Stimulated activated naive B cell treated with anti-CD40 and anti-IgM and Interleukin-4, amounts not matched to agents 10 μg/mL and 1 μg/mL and 100 μg/mL, for 72 hours (primary cell): ENCODE measurements at regions not wholly inside any gene's neighbourhood (a gene's known extent, or its start where the extent isn't known, plus 50 kb on each side); places are given as distances from the start of the nearest gene placed in this dataset.

Experiments
- ATAC-seq, 2 donors: fragments of 150-1000 bp; cut with Tn5 transposase; replicated peaks; 2 replicates each; pipeline ENCODE4 v1.10.0; 2021; ENCODE audit warnings: moderate library complexity in 1 of 2
- DNase-seq: peaks from one replicate; pipeline ENCODE4 v3.0.0; 2021
- H3K27ac Mint-ChIP-seq: one replicate; pipeline ENCODE4 v1.8.0; 2022; ENCODE audit warnings: mild to moderate bottlenecking, mixed read lengths
- H3K27me3 Mint-ChIP-seq, 2 donors: one replicate each; pipeline ENCODE4 v1.8.0; 2022; ENCODE audit warnings: mixed read lengths in 2 of 2
- H3K36me3 Mint-ChIP-seq, 2 donors: one replicate each; pipeline ENCODE4 v1.8.0; 2022; ENCODE audit warnings: mixed read lengths in 2 of 2, mild to moderate bottlenecking in 1 of 2
- H3K4me1 Mint-ChIP-seq, 2 donors: one replicate each; pipeline ENCODE4 v1.8.0; 2022; ENCODE audit warnings: mixed read lengths in 2 of 2, mild to moderate bottlenecking in 1 of 2
- H3K4me3 Mint-ChIP-seq, 2 donors: one replicate each; pipeline ENCODE4 v1.8.0; 2022; ENCODE audit warnings: mild to moderate bottlenecking in 2 of 2, mixed read lengths in 2 of 2, moderate library complexity in 1 of 2
- H3K9me3 Mint-ChIP-seq, 2 donors: one replicate each; pipeline ENCODE4 v1.8.0; 2022; ENCODE audit warnings: mixed read lengths in 2 of 2, mild to moderate bottlenecking in 1 of 2

DNA sequence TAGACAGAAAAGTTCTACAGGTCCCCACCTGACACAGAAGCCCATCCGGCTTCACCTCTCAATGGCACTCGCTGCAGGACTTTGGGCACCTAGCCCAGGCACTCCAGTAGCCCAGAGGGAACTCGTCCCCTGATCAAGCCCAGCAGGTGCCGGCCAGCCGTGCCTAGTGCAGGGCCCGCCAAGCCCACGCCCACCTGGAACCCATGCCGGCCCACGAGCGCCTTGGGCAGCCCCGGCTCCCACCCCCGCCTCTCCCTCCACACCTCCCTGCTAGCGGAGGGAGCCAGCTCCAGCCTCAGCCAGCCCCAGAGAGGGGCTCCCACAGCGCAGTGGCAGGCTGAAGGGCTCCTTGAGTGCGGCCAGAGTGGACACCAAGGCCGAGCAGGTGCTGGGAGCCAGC, 268.8 kb downstream of the SLITRK1 start:
- no peak for DNase-seq
- Mint-ChIP-seq H3K4me1 (no peaks in the 10 kb centered on the region), H3K27me3 (no peaks in the 10 kb centered on the region), H3K9me3 (peaks cover 17 to 19% of the 10 kb centered on the region in 2 donors), H3K27ac (no peak overlapping the region), H3K36me3 (no peaks in the 10 kb centered on the region), H3K4me3 (no peak overlapping the region)
- ATAC-seq = no peak

DNA sequence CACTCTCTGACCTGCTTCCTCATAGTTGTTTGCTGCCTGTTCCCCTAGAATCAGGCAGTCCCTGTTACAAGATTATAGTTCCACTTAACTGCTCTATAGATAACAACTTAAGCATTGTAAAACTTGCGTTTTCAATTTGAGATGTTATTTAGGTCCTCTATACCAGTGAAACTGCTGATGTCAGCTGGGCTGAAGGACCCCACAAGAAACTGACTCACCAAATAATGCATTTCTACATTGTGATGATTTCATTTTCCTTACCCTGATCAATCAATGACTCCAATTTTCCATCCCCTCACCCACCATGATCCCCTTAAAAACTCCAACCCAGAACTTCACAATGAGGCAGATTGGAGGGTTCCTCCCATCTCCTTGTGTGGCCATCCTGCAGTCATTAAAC, 280.7 kb downstream of the SLITRK1 start:
- DNase-seq (no peak), ATAC-seq (no peak)
- Mint-ChIP-seq H3K4me3 (no peak overlapping the region), H3K4me1 (no peaks in the 10 kb centered on the region), H3K36me3 (no peaks in the 10 kb centered on the region), H3K9me3 (peaks cover 0 to 5% of the 10 kb centered on the region in 2 donors), H3K27me3 (no peaks in the 10 kb centered on the region), H3K27ac (no peak overlapping the region)

DNA sequence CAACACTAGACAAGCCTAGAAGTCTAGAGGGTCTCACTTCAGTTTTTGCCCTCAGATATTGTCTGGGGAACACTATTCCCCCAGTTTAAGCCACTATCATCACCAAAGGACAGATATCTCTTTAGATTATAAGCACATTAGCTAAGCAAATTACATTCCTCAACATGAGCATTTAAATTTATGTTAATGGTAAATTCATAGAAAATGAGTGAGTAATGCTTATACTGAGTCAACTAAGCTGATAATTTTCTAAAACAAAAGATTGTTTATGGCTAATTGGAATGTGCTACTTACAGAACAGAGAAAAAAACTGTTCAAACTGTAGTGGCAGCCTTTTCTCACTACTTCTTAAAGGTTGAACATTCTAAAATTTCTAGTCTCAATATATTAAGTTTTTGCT, 290.2 kb downstream of the SLITRK1 start:
- Mint-ChIP-seq H3K4me3 (no peak overlapping the region), H3K27ac (no peak overlapping the region), H3K36me3 (no peaks in the 10 kb centered on the region), H3K9me3 (peaks cover 4 to 6% of the 10 kb centered on the region in 2 donors), H3K27me3 (no peaks in the 10 kb centered on the region), H3K4me1 (no peaks in the 10 kb centered on the region)
- ATAC-seq (no peak), DNase-seq (no peak)

DNA sequence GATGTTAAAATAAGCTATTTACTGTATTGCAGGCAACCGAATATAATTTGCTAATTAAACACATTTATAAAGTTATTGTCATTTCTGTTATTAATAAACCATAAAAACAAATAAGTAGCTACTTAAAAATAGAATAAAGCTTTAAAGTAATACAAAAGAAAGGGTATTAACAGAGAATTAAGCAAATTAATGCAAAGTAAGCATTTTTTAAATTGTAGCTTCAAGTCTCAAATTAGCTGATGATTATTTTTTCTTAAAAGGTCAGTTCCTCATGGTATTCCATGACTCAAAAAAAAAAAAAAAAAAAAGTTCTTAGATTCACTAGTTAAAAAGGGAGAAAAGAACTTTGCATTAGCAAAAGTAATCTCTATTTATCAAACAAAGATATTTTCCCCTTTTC, 292.5 kb downstream of the SLITRK1 start:
- H3K9me3 Mint-ChIP-seq = peaks cover under 1 to 2% of the 10 kb centered on the region in 2 donors
- no peaks in the 10 kb centered on the region for H3K4me1 Mint-ChIP-seq
- ATAC-seq = no peak
- no peak overlapping the region for H3K4me3 Mint-ChIP-seq
- H3K27me3 Mint-ChIP-seq = no peaks in the 10 kb centered on the region
- no peak overlapping the region for H3K27ac Mint-ChIP-seq
- DNase-seq = no peak
- no peaks in the 10 kb centered on the region for H3K36me3 Mint-ChIP-seq

DNA sequence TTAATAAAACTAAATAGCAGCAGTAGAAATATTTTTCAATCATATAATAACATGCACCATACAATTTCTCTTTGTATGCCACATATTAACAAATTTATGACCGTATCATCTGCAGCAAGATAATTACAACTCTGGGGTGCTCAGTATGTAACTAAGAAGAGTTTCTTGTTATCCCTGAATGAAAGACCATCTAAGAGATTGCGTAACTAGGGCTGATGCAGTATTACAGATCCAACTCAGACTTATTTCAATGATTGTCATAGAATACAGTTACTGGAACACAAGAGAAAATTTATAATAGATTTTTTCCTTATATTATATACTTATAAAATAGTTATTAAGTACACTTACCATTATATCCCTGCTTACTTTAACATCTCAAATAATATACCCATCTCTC, 305.1 kb downstream of the SLITRK1 start:
- Mint-ChIP-seq H3K27ac (no peak overlapping the region), H3K36me3 (no peaks in the 10 kb centered on the region), H3K4me1 (no peaks in the 10 kb centered on the region), H3K9me3 (peaks cover 4 to 18% of the 10 kb centered on the region in 2 donors), H3K27me3 (no peaks in the 10 kb centered on the region), H3K4me3 (no peak overlapping the region)
- DNase-seq (no peak), ATAC-seq (no peak)

DNA sequence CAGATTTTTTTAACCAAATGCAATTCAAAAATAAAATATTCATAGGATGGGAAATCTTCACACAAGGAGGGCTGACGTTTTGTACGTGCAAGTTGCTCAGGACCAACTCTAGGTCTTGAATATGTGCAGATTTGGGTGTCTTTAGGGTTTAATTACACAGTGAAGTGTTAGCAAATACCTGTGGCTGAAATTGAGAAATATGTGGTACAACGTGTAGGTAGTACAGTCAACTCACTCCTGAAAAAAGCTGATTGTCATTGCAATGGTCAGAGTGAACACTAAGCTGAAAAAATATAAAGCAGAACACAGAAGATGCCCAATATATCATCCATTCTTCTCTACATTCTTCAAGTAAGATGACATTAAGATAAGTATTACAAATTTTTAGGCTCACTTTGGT, 314.3 kb downstream of the SLITRK1 start:
- DNase-seq (no peak), ATAC-seq (no peak)
- no peak overlapping the region for H3K27ac Mint-ChIP-seq
- H3K4me3 Mint-ChIP-seq = no peak overlapping the region
- no peaks in the 10 kb centered on the region for H3K27me3 Mint-ChIP-seq
- no peaks in the 10 kb centered on the region for H3K4me1 Mint-ChIP-seq
- H3K9me3 Mint-ChIP-seq = peaks cover 3% of the 10 kb centered on the region in 2 donors
- no peaks in the 10 kb centered on the region for H3K36me3 Mint-ChIP-seq

DNA sequence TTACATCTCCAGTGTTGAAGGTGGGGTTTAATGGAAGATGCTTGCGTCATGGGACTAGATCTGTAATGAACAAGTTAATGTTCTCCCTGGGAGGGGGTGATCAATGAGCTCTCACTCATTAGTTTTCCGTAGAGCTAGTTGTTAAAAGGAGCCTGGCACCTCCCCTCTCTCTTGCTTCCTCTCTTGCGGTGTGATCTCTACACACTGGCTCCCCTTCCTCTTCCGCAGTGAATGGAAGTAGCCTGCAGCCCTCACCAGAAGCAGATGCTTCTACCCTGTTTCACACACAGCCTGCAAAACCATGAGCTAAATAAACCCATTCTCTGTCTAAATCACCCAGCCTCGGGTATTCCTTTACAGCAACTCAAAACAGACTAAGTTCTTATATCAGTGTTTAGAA, 318.8 kb downstream of the SLITRK1 start:
- no peaks in the 10 kb centered on the region for H3K4me1 Mint-ChIP-seq
- no peak overlapping the region for H3K4me3 Mint-ChIP-seq
- no peaks in the 10 kb centered on the region for H3K27me3 Mint-ChIP-seq
- no peak for DNase-seq
- peaks cover 0 to 1% of the 10 kb centered on the region in 2 donors for H3K9me3 Mint-ChIP-seq
- no peak overlapping the region for H3K27ac Mint-ChIP-seq
- H3K36me3 Mint-ChIP-seq = no peaks in the 10 kb centered on the region
- ATAC-seq = no peak

DNA sequence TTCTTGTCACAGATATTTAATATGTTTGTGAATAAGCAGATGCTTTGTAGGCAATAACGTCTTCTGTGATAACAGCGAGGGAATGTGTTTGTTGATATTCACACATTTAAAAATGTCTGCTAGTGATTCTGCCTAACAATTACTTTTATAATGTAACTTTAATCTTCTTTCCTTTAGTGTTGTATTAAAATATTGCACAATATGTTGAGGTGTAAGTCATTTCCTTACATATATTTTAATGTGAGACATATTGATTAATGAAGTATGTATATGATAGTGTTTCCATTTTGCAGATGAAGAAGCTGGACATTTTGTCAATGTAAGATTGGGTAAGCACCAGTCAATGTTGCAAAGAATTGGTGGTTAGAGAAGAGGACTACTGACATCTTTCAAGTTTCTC, 324.4 kb downstream of the SLITRK1 start:
- DNase-seq = no peak

DNA sequence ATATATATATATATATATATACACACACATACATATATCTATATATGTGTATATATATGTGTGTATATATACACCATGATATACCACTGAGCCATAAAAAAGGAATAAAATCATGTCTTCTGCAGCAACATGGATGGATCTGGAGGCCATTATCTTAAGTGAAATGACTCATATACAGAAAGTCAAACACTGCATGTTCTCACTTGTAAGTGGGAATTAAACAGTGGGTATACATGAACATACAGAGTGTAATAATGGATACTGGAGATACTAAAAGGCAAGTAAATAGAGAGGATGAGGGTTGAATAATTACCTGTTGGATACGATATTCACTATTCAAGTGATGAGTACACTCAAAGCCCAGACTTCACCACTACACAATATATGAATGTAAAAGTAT, 332.6 kb downstream of the SLITRK1 start:
- no peak overlapping the region for H3K4me3 Mint-ChIP-seq
- H3K9me3 Mint-ChIP-seq = peaks cover 0 to 5% of the 10 kb centered on the region in 2 donors
- no peak for DNase-seq

More for the DNA sequence above, 324.4 kb downstream of the SLITRK1 start:
- peaks cover 0 to 5% of the 10 kb centered on the region in 2 donors for H3K9me3 Mint-ChIP-seq
- no peaks in the 10 kb centered on the region for H3K4me1 Mint-ChIP-seq
- no peak overlapping the region for H3K27ac Mint-ChIP-seq
- no peaks in the 10 kb centered on the region for H3K36me3 Mint-ChIP-seq
- H3K4me3 Mint-ChIP-seq = no peak overlapping the region
- H3K27me3 Mint-ChIP-seq = no peaks in the 10 kb centered on the region
- no peak for ATAC-seq

DNA sequence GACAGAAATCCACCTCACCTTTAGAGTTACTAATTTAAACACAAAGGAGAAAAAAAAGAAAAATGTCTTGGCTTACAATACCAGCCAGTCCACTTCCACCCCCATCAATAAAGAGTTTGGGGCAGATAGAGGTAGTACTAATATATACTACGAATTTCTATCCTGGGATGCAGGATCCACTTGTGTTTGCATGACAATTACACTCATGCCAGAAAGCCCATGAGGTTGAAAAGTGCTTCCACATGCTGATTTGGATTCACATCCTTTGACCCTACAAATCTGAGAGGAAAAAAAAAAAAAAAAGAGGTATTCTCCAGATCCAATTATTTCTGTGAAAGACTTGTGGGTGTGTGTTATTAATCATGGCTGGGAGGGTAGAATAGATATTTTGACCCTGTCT, 335.2 kb downstream of the SLITRK1 start:
- no peaks in the 10 kb centered on the region for H3K4me1 Mint-ChIP-seq
- ATAC-seq = no peak
- H3K27ac Mint-ChIP-seq = no peak overlapping the region
- peaks cover 3 to 4% of the 10 kb centered on the region in 2 donors for H3K9me3 Mint-ChIP-seq
- H3K27me3 Mint-ChIP-seq = no peaks in the 10 kb centered on the region
- no peak for DNase-seq
- no peaks in the 10 kb centered on the region for H3K36me3 Mint-ChIP-seq
- H3K4me3 Mint-ChIP-seq = no peak overlapping the region

More for the DNA sequence above, 332.6 kb downstream of the SLITRK1 start:
- Mint-ChIP-seq H3K27ac (no peak overlapping the region), H3K27me3 (no peaks in the 10 kb centered on the region), H3K36me3 (no peaks in the 10 kb centered on the region), H3K4me1 (no peaks in the 10 kb centered on the region)
- ATAC-seq = no peak

DNA sequence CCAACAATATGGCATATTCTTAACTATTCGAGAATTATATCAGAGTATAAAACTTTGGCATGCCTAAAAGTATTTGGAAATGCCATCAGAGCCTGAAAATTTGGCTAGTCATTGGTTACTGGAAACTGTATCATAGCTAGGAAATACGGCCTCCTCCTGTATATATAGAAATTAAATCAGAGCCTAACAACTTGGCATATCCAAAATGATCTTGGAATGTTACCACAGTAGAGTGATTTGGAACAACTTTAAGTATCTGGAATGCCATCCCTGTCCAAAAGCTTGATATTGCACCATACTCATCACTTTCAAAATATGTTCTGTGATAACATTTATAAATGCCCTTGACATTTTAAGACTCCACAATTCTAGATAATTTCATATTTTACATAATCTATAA, 335.8 kb downstream of the SLITRK1 start:
- Mint-ChIP-seq H3K4me3 (no peak overlapping the region), H3K4me1 (no peaks in the 10 kb centered on the region), H3K9me3 (peaks cover 3 to 4% of the 10 kb centered on the region in 2 donors), H3K27ac (no peak overlapping the region), H3K27me3 (no peaks in the 10 kb centered on the region), H3K36me3 (no peaks in the 10 kb centered on the region)
- no peak for DNase-seq
- ATAC-seq = no peak

DNA sequence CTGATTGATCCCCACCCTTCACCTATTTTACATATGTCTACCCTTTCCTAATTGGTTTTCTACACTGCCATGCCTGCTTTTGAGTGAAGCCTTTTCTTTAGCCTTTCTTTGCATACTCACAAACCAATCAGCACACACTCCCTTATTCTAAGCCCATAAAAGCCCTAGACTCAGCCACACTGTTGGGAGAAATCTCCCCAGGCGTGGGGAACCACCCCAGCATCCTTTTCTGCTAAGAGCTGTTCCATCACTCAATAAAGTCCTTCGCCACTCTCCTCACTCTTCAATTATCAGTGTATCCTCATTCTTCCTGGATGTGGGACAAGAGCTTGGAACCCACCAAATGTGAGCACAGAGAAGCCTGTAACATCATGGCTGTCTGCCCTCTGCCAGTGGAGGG, 343.6 kb downstream of the SLITRK1 start:
- Mint-ChIP-seq H3K9me3 (peaks cover 14 to 17% of the 10 kb centered on the region in 2 donors), H3K4me3 (no peak overlapping the region), H3K4me1 (no peaks in the 10 kb centered on the region), H3K36me3 (no peaks in the 10 kb centered on the region), H3K27ac (no peak overlapping the region), H3K27me3 (no peaks in the 10 kb centered on the region)
- DNase-seq (no peak), ATAC-seq (no peak)

DNA sequence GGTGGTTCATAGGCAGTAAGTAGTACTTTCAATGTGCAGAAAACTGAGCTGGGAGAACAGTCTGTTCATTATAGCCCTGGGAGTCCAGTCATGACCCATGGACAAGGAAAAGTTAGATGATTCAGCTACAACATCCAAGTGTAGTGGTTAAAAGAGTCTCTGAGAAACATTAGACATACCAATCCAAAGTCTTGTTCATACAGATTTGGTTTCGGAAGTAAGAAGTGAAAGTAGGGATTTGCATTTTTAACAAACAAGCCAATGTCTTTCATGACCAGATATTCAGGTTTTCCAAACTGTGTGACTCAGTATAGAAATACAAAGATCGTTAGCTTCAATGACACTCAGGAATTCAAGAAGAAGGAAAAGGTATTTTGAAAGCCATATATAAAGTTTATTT, 345.3 kb downstream of the SLITRK1 start:
- Mint-ChIP-seq H3K9me3 (peaks cover 13 to 14% of the 10 kb centered on the region in 2 donors), H3K4me3 (no peak overlapping the region), H3K27ac (no peak overlapping the region), H3K27me3 (no peaks in the 10 kb centered on the region), H3K36me3 (no peaks in the 10 kb centered on the region), H3K4me1 (no peaks in the 10 kb centered on the region)
- DNase-seq = no peak
- no peak for ATAC-seq

DNA sequence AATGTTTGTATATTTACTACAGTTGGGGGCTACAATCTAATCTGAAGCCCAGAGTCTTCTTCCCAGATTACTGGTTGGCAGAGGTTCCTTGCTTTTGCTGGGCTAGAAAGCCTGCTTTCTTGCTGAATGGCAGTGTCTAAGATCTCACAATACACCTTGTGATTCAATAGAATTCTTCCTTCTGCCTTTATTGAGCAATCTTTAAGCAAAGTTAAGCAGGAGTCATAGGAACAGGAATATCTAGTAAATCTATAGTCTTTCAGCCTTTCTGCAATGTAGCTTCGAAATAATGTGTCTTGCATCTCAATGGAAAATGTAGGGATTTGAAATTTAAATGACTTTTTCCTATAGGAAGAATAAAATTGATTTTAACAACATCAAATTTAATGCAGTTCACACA, 346.1 kb downstream of the SLITRK1 start:
- ATAC-seq (no peak), DNase-seq (no peak)
- Mint-ChIP-seq H3K27me3 (no peaks in the 10 kb centered on the region), H3K36me3 (no peaks in the 10 kb centered on the region), H3K9me3 (peaks cover 13 to 14% of the 10 kb centered on the region in 2 donors), H3K27ac (no peak overlapping the region), H3K4me3 (no peak overlapping the region), H3K4me1 (no peaks in the 10 kb centered on the region)

DNA sequence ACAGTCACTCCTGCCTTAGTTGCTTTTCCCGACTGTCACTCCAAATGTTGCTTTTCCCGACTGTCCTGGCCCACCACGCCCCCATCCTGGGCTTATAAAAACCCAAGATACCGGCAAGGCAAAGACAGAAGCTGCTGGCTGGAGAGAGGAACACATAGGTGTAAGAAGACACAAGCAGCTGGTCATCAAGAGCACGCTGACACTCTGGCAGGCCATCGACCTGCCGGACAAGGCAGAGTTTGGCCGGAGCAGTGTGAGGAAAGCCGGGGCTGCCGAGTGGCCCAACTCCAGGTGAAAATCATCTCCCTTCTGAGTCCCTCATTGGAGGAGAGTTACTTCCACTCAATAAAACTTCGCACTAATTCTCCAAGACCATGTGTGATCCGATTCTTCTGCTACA, 349.5 kb downstream of the SLITRK1 start:
- no peak for ATAC-seq
- Mint-ChIP-seq H3K4me1 (no peaks in the 10 kb centered on the region), H3K9me3 (peaks cover 3 to 5% of the 10 kb centered on the region in 2 donors), H3K4me3 (no peak overlapping the region), H3K36me3 (no peaks in the 10 kb centered on the region), H3K27ac (no peak overlapping the region), H3K27me3 (no peaks in the 10 kb centered on the region)
- no peak for DNase-seq

DNA sequence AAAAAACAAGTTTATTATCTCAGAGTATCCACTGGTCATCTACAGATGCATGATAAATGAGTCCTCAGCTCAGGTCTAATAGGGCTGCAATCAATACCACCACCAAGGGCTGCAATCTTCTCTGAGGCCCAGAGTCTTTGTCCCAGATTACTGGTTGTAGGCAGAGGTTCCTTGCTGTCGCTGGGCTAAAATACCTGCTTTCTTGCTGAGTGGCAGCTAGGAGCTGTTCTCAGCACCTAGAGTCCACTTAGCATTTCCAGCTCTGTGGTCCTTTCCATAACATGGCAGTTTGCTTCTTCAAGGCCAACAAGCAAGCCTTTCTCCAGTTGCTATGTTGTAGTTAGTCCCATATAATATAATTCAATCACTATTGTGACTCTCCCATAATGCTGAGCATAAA, 351.3 kb downstream of the SLITRK1 start:
- Mint-ChIP-seq H3K27ac (no peak overlapping the region), H3K9me3 (peaks cover 3 to 5% of the 10 kb centered on the region in 2 donors), H3K36me3 (no peaks in the 10 kb centered on the region), H3K27me3 (no peaks in the 10 kb centered on the region), H3K4me1 (no peaks in the 10 kb centered on the region), H3K4me3 (no peak overlapping the region)
- no peak for ATAC-seq
- no peak for DNase-seq
